Stimulated activated CD4-positive, alpha-beta T cell treated with anti-CD3 and anti-CD28 coated beads, Interleukin-4, amount 100 ng/mL, for 48 hours (primary cell): ENCODE measurements at regions not wholly inside any gene's neighbourhood (a gene's known extent, or its start where the extent isn't known, plus 50 kb on each side); places are given as distances from the start of the nearest gene placed in this dataset.

Source experiments
- DNase-seq, 2 donors: peaks; one replicate each; pipeline ENCODE4 v3.0.0-alpha.2; 2020; ENCODE audit warnings: low read depth in 2 of 2

DNA sequence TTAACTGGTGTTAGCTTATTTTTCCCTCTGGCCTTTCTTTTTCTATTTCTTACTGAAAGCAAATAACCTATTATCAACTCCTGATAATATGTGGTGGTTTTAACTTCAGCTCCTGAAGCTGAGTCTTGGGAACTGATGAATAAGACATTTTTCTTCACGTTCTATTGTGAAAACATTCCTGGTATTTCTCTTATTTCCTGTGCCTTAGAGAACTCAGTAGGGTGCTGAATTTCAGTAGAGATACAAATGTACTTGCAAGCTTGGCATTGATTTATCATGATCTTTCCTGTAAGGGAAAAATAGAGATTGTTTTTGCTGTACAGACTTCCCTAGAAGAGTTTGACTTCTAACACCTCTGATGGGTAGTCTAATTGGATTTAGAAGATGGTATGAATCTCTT lies 52.8 kb upstream of the DCC start:
- DNase-seq: no peak

GRCh38 chr18:52288403-52289004 lies 51.5 kb upstream of the DCC start:
- DNase-seq: peak in 1 of 2 donors; percentile 3

DNA sequence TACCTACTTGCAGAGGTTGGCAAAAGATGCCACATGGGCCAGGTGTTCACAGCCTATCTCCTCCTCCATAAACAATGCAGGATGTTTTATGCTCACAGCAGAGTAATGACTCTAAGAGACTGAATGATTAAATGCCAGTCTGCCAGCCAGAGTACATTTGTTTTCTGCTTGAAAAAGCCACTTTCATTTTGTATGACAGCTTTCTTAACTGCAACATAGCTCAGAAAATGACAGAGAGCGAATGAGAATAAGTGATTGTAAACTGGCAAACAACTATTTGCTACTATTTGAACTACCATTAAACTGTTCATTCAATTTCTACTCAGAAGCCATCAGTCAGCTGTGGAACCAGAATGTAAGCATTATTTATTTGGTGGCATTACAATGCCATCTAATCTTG lies 50.6 kb upstream of the DCC start:
- DNase-seq: no peak
